Activated CD4-positive, alpha-beta T cell treated with anti-CD3 and anti-CD28 coated beads, Interleukin-2, Interleukin-4, amounts not matched to agents 100 ng/mL and 50 ng/mL, durations not matched to agents 16 hours and 8 hours (primary cell): ENCODE measurements at regions not wholly inside any gene's neighbourhood (a gene's known extent, or its start where the extent isn't known, plus 50 kb on each side); places are given as distances from the start of the nearest gene placed in this dataset.
"Not testable (repeated sequence)": the region's sequence is repeated elsewhere in the genome, so short reads cannot be mapped to it uniquely, and the experiment has no call there.

Experiments
- DNase-seq: peaks from one replicate; pipeline ENCODE4 v3.0.0-alpha.2; 2020; ENCODE audit warnings: low spot score

DNA sequence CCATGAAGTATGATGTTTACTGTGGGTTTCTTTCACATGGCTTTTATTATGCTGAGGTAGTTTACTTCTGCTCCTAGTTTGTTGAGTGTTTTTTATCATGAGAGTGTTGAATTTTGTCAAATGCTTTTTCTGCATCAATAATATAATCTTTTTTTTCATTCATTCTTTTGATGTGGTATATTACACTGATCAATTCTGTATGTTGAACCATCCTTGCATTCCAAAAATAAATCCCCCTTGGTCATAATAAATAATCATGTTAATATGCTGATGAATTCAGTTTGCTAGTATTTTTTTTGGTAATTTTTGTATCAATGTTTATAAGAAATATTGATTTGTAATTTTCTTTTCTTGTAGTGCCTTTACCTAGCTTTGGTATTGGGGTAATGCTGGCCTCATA lies 97.9 kb upstream of the ZNF648 start:
- no peak for DNase-seq

DNA sequence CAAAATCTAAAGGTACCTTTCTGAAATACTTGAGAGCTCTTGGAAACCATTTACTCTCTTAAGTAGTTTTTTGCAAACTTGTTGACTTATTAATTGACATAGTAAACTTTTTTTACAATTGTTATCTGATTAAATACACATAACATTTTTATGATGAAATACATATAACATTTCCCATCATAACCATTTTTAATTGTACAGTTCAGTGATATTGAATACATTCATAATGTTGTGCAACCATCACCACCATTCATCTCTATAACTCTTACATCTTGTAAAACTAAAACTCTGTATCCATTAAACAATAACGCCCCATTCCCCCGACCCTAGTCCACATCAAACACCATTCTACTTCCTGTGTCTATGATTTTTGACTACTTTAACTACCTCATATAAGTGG lies 95.7 kb upstream of the ZNF648 start:
- DNase-seq = no peak

DNA sequence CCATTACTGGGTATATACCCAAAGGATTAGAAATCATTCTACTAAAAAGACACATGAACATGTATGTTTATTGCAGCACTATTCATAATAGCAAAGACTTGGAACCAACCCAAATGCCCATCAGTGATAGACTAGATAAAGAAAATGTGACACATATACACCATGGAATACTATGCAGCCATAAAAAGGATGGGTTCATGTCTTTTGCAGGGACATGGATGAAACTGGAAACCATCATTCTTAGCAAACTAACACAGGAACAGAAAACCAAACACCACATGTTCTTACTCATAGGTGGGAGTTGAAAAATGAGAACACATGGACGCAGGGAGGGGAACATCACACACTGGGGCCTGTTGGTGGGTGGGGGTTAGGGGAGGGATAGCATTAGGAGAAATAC lies 92.9 kb upstream of the ZNF648 start:
- DNase-seq = not testable (repeated sequence)

DNA sequence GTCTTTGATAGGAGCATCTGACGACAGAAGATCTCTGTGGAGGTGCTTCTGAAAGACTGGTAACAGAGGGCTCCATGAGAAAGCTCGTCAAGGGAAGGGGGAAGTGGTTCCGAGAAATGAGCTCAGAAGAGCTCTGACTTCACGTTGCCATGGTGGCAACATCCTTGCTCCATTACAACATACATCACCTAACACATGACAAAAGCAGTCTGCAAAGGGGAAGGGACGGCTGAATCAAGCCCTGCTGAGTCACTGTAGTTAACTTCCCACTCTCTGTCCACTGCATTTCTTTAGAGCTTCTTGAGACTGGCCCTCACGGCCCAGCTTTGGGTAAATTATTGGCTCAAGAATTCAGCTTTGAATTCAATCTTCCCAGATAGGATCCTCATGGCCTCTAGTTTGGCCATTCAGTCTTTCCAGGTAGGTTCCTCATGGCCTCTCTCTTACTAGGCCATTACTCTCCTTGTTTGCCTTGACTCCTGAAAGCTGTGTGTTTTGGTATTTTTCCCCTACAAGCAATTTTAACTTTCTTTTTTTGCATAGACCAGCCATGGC lies 88.0 kb upstream of the ZNF648 start:
- DNase-seq = peak; percentile 31

DNA sequence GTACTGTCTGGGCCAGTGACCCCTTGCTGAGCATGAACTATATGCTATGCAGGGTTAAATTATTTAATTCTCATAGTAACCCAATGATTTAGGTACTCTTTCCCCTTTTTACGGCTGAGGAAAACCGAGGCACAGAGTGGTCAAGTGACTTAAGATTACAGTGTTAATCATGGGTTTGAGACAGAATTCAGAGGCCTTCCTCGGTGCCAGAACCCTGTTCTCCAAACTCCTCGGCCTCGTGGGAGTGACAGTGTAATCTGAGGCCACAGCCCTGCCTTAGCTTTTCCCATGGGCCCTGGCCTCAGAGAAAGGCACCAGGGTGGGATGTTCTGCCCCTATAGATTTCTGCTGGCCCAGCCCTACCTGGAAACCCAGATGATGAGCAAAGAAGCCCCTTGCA lies 86.4 kb upstream of the ZNF648 start:
- DNase-seq = no peak

DNA sequence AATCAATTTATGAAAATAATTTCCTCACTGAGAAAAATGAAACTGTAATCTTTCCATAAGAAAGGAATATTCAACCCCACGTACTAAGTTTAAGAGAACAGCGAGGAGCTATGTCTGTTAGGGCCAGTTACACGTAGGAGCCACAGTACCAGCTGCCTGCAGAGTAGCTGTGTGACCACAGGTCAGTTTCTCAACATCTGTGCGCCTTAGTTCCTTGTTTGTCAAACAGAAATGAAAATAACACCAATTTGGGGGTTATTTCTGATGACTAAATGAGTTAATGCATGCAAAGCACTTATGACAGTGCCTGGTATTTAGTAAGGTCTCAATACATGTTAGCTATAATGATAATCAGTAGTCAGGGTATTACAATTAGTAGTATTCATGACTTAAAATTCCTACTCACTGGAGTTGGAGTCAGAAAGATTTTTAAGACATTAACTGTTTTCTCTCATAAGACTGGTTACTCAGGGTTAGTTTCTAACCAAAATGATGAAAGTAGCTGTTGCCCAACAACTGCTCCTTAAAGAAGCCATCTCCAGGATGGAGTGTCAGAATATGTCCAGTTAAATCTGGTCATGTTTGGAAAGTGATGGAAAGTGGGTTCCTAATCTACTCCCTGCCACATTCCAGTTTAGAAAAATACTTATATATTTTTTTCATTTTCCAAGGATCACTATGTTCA lies 85.8 kb upstream of the ZNF648 start:
- DNase-seq = no peak

DNA sequence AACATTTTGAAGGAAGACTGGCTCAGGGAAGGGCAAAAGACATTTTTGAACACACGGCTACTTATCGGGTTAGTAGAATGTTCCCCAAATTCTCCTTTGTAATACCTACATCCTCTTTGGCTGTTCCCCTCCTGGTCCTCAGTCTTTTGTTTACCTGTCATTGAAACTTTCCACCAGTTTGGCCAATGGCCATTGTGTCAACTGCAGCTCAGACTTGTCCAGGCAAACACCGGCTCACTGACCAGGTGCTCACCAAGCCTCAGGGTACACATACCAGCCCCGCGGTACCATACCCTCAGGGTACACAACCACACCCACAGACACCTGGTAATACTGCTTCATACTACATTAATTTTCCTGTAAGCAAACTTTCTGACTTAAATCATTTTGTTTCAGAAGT lies 84.8 kb upstream of the ZNF648 start:
- no peak for DNase-seq

DNA sequence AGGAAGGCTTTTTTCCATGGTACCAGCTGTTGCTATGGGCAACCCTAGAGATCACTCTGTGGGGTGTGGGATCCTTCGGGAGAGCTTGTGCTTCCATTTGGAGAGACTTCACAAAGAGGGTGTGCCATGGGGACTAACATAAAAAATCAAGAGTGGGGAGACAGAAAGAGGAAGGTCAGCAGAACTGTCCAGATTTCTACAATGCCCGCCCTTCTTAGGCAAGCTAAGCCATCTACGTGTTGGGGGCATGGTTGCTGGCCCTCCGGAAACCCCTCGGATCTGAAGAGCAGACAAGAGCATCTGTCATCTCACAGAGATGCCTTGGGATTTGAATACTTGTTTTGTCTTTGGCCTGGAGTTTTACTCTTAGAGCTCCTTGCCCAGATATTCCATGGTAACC lies 83.9 kb upstream of the ZNF648 start:
- DNase-seq = no peak

DNA sequence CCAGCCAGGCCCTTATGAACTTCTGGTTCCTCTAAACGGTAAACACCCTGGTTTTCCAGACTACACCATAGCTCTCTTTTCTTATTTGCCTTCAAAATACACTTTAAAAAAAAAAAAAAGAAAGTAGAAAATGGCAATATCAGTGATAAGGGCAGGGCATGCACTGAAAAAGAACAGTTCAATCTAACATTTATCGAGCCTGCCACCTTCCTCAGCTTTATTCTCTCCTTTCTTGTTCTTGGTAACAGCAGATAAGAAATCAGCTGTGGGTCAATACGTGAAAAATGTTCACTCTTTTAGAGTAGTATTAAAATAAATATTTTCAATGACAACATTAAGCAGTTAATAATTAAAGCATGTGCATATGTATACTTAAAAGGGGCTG lies 83.1 kb upstream of the ZNF648 start:
- no peak for DNase-seq

DNA sequence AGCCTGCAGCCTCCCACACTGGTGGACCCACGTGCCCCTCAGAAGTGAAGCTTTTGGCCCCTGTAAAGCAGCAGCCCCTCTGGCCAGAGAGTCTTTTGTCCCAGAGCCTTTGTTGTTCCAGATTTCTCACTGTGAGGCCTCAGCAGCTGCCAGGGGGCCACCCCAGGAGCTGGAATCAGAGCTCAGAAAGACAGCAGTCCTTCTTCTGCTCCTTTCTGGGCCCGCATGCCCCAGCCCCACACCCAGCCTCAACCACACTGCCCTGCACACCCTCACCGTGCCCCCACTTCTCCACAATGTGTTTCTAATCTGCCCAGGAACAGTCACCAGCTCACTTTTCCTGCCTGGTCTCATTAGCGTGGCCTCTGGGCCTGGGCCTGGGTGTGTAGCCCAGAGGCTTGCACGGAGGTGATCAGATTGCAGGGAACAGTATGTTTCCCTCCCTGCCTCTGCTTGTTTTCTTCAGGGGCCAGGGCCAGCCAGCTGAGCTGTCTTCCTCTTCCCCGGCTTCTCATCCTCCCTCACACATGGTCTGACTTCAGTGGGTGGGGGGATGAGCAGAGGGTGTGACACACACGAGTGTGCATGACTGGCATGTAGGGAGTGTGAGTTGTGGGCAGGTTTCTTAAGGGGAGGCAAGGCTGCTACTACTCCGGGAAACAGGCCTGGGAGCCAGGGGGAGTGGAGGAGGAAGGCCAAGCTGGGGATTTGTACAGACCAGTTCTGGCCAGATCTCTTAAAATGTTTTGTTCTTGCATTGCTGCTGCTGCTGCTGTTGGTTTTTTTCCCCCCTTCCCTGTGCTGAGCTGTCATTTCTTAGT lies 82.5 kb upstream of the ZNF648 start:
- no peak for DNase-seq

DNA sequence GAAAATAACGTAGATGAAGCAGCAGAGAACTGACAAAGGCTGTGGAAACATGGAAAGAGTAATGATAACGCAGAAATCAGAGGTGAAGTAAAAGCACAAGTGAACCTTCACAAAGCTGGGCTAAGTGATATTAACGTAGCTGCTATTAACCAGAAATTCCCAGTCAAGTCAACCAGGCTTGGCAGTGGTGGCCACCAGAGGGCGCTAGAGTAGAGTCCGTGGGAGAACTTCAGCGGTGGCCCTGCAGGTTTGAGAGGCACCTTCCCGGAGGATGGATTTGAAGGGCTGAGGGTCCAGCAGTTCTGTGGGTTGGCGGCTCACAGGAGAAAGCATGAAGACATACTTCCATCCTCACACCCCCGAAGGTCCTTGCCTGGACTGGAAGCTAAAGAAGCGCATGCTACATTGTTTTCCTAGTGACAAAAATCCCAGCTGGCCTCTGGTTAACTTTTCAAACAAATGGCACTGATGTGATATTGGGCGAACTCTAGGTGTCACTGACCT lies 81.7 kb upstream of the ZNF648 start:
- DNase-seq = peak; percentile 89

DNA sequence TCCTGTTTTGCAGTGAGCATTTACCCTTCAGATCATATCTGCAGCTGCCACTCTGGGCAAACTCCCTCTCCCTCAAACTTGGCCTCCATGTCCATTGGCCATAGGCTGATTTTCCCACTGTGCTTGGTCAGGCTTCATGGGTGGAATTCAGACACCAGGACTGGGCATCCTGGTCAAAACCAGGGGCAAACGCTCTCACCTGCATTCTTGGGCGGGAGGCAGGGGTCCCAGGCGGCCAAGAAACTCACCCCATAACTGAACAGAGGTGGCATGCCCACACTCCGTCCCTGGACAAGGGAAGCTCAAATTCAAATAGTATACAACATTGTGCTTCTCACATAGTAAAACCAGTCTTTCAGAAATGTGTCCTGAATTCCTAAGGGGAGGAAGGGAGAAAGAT lies 81.1 kb upstream of the ZNF648 start:
- DNase-seq = no peak

DNA sequence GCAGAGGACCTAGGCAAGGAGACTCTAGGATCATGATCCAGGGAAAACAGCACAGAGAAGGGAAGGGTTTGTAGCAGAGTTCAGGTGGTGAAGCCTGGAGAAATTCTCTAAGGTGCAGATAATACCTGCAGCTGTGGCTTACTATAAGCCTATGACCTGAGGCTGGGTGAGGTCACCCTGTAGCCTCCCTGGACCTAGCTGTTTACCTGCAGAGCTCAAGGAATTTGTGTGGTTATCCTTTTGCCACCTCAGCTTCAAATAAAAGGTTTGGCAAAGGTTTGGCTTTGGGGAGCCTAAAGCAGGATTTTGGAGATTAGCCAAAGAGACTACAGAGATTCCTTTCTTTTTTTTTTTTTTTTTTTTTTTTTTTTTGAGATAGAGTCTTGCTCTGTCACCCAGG lies 79.5 kb upstream of the ZNF648 start:
- no peak for DNase-seq

DNA sequence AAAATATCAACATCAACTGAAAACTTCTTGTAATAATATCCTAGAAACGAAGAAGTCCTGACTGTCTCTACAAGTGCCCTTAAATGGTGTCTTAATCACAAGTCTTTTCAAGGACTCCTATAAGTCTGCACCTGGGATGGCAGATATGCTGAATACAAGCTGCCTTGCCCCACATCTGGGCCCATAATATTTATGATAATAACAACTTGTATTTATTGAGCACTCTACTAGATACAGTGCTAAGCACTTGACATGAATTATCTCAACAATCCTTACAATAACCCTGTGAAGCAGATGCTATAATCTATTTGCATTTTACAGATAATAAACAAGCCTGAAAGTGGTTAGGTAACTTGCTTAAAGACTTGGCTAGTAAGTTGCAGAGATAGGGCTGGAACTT lies 78.0 kb upstream of the ZNF648 start:
- no peak for DNase-seq

DNA sequence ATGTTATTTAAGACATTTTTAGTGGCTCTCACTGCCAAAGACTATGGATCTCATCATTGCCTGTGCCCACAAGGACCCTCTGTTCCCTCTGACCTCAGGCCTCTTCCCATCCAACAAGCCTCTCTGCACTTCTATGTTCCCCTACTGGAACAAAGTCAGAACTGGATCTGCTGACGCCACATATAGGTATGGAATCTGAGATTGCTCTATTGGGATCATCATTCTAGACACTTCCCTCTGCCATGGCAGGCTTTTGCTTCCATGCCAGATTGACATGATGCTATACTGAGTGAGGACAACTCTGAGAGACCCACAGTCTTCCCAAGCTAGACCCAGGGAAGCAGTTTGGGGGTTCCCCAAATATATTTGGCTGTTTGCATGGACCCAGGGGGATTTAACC lies 76.0 kb upstream of the ZNF648 start:
- DNase-seq = no peak

DNA sequence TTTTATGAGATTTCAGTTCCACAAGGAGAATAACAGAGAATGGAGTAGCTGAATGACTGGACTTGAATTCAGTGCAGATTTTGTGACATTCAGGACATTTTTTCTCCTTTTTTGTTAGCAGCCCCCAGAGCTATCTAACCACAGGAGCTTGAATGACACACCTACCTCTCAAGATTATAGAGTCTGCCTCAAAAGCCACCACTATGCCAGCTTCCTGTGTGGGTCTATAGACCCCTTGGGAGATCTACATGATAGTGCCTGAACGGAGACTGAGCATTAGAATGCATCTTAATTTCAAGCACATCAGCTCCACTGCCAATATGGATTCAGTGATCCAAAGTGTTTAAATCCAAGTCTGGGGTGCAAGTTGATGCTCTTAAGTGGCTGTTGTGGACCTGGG lies 74.4 kb upstream of the ZNF648 start:
- no peak for DNase-seq

DNA sequence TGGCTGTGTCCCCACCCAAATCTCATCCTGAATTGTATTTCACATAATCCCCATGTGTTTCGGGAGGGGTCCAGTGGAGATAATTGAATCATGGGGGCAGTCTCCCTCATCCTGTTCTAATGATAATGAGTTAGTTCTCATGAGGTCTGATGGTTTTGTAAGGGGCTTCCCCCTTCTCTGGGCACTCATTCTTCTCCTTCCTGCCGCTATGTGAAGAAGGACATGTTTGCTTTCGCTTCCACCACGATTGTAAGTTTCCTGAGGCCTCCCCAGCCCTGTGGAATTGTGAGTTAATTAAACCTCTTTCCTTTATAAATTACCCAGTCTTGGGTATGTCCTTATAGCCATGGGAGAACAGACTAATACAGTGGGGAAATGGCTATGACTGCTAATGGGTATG lies 72.7 kb upstream of the ZNF648 start:
- DNase-seq = no peak

DNA sequence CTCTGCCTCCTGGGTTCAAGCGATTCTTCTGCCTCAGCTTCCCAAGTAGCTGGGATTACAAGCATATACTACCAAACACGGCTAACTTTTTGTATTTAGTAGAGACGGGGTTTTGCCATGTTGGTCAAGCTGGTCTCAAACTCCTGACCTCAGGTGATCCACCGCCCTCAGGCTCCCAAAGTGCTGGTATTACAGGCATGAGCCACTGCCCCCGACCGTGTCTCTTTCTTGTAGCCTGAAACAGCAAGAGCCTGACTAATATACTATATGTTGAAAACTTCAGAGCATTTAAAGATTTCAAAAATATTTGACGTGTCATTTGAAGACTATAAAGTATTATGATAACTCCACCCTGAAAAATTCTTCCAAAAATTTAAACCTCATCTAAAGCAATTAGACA lies 71.7 kb upstream of the ZNF648 start:
- DNase-seq = no peak

DNA sequence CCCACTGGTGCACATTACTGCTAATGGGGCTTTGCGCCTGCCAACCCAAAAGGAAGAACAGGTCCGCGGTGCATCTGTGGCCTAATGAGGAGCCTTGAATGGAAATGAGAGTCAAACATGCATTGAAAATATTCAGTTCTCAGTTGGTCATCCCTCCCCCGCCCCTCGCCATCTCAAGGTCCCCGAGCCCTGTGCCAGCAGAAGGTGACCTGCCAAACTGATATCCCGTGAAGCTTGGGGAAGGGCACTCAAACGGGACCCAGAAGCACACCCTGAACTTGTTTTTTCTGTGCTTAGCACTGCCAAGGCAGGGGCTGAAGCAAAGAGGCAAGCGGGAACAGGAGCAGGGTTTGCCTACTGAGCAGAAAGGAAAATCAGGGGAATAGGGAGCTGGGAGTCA lies 67.9 kb upstream of the ZNF648 start:
- no peak for DNase-seq

DNA sequence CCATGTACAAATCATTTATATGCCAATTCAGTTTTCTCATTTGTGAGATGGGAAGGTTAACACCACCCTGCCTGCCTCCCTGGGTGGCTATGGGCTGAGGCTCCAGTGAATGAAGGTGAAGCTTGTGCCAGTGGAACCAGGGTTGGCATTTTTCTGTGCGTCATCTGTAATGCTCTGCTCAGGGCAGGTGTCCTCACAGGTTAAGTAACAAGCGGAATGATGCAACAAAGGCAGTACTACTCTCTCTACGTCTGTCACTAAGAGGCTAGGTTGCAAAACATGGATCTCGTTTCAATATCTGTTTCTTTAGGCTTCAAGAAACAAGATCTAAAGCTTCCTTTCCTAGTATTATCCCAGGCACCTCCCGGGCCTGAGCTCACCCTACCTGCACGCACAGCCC lies 67.0 kb upstream of the ZNF648 start:
- DNase-seq = no peak

DNA sequence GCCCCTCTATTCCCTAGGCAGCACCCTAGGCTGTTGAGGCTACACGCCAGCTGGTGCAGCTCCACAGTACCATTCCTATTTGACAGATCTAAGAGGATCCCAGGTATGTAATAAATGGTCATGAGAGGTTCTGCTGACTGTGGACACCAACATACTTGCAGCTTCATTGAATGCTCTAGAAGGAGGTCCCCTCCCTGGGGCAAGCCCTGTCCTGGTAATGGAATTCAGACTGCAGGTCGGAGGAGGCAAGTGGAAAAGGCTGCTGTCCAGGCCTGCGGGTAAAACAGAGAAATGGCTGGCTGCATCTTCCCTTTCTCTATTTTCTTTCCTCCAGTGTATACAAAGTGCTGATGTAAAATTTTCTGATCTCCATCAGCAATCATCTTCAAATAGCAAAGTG lies 66.1 kb upstream of the ZNF648 start:
- DNase-seq = no peak

DNA sequence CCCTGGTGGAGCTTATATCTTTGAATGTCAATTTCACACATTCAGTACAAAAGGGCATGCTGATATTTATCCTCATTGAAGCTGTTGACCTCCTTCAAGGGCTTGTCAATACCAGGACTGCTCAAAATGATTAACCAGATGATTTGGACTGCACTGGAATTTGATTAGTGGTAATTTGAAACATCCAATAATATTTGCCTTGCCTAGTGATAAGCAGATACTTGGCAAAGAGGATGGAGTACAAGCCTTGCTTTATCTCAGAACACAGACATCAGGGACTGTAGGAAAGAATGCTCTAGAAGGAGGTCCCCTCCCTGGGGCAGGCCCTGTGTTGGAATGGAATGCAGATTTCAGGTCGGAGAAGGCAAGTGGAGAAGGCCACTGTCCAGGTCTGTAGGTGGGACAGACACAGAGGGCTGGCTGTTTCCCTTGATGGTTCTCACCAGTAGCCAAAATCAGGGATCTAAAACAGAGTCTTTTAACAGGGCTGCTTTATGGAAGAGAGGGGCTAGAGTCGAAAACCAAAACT lies 64.8 kb upstream of the ZNF648 start:
- no peak for DNase-seq

DNA sequence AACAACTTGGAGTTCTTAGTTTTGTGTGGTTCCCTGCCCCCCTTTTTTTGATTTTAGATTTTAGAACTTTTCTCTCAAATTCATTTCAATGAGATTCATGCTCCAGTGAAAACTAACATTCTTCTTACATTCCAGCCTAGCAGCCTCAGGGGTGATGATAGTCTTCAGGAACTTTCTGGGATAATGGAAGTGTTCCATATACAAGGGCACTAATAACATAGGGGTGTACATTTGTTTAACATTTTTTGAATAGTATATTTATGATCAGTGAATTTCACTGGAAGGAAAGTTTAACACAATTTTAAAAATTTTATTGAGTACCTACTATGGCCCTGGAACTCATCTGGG lies 61.4 kb upstream of the ZNF648 start:
- DNase-seq = no peak
